ENCODE measurements at regions not wholly inside any gene's neighbourhood (a gene's known extent, or its start where the extent isn't known, plus 50 kb on each side); places are given as distances from the start of the nearest gene placed in this dataset.
"Not testable (repeated sequence)": the region's sequence is repeated elsewhere in the genome, so short reads cannot be mapped to it uniquely, and the experiment has no call there.

DNA sequence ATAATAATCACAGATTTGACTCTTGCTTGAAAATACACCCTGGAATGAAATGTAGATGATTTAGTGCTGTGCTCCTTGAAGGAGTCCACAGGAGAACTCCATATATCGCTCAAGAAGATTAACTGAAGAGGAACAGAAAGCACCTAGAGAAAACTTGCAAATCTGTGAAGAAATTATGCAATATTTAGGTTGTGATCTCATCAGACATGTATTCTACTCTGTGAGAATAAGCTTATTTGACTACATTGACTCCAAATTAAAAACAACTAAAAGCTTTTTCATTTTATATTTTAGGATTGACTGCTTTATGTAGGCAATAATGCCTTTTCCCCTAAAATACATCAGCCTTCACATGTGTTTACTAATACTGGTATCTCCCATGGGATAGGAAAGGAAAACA, 906.6 kb upstream of the LRATD1 start:
- DNase-seq: no peak
- intact Hi-C loops (cut with DNase I): no loop called here

DNA sequence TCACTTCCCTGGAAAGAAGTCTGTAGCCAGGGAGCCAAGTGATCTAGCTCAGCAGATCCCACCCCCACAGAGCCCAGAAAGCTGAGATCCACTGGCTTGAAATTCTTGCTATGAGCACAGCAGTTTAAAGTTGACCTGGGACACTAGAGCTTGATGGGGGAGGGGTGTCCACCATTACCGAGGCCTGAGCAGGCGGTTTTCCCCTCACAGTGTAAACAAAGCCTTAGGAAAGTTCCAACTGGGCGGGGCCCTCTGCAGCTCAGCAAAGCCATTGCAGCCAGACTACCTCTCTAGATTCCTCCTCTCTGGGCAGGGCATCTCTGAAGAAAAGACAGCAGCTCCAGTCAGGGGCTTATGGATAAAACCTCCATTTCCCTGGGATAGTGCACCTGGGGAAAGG, 887.2 kb upstream of the LRATD1 start:
- intact Hi-C loops (cut with DNase I): no loop called here
- DNase-seq: peak in 1 of 10 donors; percentile 62

DNA sequence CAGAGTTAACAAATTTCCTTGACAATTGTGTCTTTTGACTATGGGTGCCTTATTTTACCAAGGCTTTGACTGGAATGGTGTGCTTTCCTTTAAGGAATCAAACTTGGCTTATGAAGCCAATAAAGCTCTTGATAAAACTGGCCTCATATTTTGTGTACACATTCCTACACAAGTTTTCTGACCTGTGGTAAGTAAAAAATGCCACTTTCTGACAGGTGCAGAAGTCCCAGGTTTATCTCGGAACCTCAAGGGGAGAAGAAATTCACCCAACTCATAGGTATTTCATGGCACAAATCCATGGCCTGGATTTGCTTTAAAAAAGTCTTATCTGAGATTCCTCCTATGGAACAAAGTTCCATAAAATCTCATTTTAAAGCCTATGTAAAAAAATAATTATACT, 880.6 kb upstream of the LRATD1 start:
- no peak for DNase-seq
- intact Hi-C loops (cut with DNase I): no loop called here

DNA sequence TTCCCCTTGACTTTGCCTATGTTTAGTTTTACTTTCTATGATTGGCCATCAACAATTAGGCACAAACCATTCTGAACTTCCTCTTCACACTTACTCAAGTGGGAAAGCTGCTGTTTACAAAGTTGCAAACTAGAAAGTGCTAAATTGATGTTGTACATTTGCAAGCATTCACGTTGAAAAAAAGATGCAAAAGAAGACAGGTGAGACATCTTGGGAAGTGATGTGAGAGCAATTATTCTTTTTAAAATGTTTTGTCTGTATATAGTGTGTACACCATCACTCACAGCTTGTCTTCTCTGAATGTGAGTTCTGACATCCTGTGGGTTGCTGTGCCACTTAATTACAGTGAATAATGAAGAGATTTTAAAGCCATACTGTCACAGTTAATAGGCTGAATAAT, 874.1 kb upstream of the LRATD1 start:
- intact Hi-C loops (cut with DNase I): no loop called here

DNA sequence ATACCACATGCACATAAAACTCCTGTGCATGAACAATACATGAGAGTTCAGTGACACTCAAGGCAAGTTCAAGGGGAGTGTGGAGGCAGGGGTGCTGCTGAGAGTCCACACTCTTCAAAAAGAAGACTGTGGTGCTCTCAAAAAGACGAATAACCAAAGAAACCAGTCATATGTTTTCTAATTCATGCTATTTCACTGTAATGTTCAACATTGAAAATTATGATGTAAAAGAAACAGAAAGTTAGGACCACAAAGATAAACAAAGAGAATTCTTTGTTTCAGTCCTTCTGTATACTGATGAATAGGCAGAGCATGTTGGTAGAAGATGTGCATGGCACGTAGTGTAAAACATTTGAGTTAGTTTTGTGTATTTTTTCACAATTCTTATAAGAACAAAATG, 864.2 kb upstream of the LRATD1 start:
- DNase-seq: no peak
- intact Hi-C loops (cut with DNase I): no loop called here

More for the DNA sequence above, 874.1 kb upstream of the LRATD1 start:
- no peak for DNase-seq

DNA sequence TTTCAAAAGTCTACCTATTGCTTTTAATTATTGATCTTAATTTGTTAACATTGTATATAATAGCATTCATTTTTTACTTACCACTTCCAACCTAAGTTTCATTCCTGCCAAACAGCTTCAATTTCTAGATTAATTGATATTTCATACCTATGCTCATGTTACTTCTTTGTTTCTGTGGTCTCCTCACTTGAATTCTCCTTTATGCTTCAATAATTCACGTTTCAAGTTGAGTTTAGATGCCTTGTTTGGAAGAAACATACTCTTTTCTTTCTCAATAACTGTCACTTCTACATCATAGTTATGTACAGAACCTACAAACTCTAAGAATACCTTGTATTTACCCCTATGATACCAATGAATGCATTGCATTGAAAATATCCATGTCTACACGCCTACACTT, 862.2 kb upstream of the LRATD1 start:
- intact Hi-C loops (cut with DNase I): no loop called here
- DNase-seq: no peak

DNA sequence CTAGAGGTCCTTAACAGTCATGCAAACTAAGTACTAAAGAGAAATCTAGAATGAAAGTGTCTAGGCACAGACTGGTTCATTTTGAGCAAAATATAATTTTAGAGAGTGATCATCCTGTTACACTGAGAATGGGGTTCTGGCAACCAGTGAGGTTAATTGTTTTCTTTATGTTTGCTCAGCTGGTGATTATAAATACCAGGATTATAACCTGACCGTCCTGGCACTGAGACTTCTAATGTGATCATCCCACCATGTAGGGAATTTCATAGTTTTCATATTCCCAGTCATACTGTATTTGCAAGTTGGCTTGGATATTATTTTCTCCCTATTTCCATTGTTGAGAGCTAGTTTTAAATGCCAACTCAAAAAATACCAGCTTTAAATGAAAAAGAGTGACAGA, 852.5 kb upstream of the LRATD1 start:
- intact Hi-C loops (cut with DNase I): no loop called here
- no peak for DNase-seq

DNA sequence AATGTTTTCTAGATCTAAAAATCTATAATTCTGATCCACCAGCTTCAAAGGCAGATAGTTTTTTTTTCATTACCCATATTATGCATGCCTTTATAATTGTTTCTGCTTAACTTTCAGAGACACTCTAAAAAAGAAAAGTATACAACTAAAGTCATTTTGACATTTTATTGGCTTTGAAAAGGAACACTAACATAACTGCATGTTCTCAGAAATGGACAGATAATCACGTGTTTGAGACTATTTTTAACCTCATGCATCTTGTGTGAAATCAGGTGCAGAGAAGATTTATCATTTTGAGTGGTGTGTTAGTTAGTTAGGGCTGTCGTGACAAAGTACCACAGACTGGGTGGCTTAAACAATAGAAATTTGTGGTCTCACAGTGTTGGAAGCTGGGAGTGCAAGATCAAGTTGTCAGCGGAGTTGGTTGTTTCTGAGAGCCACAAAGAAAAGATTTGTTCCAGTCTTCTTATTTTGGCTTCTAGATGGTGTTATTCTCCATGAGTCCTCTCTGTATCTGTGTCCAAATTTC, 841.4 kb upstream of the LRATD1 start:
- intact Hi-C loops (cut with DNase I): no loop called here
- DNase-seq: no peak

DNA sequence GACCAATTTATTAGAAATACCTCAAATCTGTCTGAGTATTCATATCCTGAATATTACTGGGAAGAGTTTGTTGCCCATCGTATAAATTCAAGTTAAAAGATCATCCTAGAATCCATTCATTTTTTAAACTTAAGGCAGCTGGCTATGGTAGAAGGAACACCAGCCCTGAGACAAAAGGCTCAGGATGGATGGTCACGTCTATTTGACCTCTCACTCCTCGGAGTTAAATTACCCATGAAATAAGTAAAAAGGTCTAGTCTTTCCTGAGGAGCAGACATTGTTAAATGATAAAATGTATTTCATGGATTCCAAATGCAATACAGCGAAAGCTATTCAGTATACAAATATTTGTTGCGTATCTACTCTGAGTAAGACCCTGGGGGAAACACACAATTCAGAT, 826.0 kb upstream of the LRATD1 start:
- intact Hi-C loops (cut with DNase I): no loop called here
- DNase-seq: no peak

DNA sequence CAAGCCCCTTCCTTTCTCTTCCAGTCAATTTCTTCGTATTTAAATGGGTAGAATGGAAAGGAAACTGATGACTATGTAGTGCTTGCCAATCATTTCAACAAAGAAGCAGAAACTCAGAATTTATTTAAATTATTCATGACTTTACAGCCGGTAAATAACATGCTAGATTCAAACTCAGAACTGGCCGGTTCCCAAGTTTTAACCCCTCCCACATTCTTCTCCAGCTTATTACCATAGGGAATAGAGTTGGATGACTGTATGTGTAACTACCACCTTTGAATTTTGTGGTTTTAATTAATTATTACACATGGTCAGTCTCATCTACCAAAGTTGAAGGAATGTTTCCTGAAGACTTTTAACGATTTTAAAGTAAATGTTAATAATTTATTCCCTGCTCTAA, 819.3 kb upstream of the LRATD1 start:
- no peak for DNase-seq
- intact Hi-C loops (cut with DNase I): no loop called here

DNA sequence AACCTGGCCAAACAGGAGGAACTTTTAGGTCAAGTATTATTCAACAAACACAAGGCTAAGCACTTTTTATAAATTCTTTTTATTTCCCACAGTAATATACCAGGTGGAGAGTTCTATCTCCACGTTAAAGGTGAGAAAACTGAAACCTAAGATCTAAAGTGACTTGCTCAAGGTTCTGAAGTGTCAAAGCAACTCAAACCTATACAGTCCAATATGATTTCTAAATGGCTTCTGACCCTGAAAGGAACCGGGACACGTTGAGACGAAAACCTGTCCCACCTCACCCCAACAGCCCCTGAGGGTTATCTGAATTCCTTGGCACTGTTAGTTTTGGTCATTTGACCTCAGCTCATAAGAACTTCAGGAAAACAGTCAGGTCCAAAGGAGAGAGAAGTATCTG, 814.5 kb upstream of the LRATD1 start:
- intact Hi-C loops (cut with DNase I): no loop called here

DNA sequence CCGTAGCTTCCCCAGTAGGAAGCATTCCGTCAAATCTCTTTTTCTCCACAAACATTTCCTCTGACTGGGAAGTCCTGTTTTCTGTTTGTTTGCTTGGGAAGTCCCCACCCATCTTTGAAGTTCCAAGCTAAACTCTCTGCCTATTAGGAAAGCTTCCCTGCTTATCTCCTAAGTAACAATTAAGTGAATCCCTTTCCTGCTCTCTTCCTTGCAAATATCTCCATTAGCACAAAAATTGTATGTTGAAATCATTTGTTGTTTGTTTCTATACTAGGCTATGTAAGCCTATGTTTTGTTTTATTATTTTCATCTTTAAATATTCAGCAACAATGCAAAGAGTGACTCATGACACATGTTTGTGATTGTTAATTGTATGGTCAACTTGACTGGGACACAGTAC, 812.6 kb upstream of the LRATD1 start:
- intact Hi-C loops (cut with DNase I): no loop called here
- no peak for DNase-seq

More for the DNA sequence above, 814.5 kb upstream of the LRATD1 start:
- DNase-seq: no peak

DNA sequence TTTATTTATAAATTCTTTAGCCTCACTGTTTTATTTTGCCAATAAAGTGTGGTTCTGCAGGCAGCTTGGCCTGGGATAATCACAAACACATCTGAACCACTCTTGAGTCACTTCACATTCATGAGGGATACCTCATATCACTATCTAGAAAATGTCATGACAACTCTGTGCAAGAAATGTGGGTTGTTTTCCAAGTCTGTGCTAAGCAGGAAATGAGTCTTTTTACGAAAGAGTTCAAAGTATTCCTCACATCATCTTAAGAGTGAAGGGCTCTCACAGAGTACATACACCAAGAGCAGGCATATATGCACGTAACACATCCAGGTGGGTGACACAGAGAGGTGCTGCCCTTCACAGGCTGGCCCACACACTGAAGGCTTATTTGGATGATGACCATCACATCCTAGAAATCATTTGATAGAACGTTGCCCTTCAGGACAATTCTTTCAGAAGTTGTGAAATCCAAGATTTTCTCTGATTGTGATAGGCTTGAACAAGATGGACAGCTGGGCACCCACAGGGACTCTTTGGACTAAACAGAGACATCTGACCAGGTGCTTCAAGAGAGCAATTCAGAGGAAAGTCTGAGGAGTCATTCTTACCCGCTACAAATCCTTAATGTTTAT, 811.1 kb upstream of the LRATD1 start:
- intact Hi-C loops (cut with DNase I): no loop called here
- no peak for DNase-seq

DNA sequence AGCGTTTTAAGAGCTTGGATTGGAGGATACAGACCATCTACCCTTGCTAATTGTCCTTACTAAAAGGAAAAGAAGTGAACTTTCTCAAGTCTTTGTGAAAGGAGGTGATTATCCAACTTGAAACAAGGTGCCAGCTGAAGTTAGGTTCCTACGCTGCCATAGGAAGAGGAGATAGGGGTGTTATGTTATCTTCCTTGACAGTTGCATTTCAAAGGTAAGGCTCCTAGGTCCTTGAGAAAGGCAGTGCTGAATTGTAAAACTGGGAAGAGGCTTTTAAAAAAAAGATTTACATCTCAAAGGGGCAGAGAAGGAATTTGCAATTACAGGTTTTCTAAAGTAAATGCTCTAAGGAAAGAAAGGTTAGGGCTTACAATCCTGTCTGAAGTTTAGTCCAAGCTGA, 810.2 kb upstream of the LRATD1 start:
- intact Hi-C loops (cut with DNase I): no loop called here
- no peak for DNase-seq

DNA sequence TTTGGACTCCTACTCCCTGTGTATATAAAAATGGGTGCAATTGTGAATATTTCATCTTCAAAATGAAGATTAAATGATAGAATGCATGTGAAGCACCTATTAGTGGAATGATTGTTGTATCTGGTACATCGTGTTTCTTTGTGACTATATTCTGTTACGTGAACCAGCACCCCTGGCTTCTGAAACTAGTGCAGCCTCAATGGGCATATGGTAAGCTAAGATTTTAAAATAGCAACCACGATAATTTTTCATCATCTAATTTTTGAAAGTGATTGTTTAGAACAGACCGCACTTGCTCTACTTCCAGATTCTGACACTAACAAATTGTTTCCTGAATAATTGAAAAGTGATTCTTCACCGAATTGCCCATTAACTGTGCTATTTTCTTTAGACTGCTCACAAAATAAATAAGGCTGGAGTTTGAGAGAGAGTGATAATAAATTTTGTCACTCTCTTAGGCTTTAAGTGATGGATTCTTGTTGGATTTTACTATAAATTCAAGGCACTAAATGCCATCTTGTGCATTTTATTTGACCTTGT, 806.1 kb upstream of the LRATD1 start:
- intact Hi-C loops (cut with DNase I): no loop called here
- DNase-seq: no peak

DNA sequence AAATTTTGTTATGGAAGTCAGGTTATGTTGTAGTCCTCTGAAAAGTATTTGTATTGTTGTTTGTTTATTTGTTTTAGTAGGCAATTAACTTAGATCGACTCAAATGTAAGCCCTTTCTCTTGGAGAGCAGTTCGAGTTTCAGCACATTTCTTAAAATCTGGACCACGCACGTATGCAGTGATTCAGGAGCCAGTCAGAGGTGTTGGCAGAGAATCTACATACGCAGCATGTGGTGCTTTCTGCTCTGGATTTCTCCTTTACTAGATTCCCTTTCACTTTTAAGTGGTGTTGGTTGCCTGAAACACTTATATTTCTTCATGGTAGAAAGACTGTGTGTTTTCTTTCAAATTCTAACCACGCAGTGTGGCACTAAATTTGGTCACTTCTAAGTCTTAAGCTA, 773.9 kb upstream of the LRATD1 start:
- intact Hi-C loops (cut with DNase I): no loop called here
- no peak for DNase-seq

DNA sequence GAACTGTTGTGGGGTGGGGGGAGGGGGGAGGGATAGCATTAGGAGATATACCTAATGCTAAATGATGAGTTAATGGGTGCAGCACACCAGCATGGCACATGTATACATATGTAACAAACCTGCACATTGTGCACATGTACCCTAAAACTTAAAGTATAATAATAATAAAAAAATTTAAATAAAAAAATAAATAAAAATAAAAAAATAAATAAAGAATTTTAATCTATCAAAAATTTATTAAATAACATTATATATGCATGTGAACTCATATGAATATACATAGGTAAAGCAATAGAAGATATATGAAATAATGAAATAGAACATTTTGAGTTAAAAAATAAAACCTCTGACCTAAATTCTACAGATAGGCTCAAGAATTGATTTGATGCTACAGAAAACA, 764.2 kb upstream of the LRATD1 start:
- intact Hi-C loops (cut with DNase I); DNase-seq: not testable (repeated sequence)

DNA sequence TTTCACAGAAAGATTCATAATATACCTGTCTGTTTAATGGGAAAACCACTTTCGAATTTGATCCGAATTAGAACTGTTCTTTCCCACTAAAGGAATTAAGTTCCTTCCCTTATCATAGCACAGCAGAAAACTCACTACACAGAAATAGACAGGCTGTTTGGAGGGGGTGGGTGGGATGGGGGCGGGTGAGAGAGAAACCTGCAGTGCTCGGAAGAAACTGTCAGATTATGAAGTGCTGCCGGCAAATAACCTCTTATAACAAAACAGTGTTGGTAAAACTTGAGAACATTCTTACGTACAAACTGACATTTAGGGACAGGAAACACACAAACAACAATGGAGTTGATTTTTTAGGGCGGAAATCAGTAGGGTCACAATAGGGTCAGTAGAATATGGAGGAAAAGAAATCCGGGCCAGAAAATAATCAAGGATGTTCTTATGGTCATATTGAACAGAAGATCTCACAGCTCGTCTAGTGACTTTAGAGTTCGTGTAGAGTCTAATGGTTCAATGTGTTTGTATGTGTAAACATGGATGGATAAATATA, 756.0 kb upstream of the LRATD1 start:
- intact Hi-C loops (cut with DNase I): no loop called here
- DNase-seq: no peak

DNA sequence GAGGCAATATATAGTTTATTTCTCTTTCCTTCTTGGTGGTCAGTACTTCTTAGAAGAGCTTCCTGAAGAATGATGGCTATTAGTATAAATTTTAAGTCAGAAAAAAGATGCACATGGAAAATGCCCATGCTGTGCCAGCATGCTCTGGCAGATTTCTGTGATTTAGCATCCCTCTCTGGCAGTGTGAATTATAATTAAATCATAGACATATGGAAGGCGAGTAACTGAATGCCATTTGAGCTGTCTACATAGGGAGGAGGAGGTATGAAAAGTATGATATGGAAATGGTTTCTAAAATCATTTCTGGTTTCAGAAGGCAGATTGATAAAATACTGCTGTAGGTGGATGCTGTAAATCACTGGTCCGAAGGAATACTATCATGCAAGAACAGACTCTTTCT, 754.9 kb upstream of the LRATD1 start:
- no peak for DNase-seq
- intact Hi-C loops (cut with DNase I): no loop called here

DNA sequence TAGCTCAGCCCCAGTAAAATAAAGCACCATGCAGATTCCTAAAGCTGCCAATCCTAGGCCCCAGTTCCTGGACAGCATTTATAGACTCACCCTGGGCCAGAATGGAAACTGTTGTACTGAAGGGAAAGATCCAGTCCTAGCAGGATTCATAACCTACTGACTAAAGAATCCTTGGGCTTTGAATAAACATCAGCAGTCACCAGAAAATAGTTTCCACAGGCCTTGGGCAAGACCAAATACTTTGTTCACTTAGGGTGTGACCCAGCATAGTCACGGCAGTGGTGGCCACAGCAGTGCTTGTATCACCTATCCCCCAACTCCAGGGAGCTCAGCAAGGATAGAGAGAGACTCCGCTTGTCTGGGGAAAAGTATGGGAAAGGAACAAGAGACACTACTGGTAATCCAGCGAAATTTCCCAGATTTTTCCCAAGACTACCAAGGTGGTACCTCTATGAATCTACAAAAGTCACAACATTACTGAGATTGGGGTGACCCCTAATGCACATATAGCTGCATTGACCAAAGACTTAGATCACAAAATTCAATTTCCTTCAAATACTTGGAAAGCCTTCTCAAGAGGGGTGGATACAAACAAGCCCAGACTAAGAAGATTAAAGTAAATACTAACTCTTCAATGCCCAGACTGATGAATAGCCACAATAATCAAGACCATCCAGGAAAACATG, 748.1 kb upstream of the LRATD1 start:
- intact Hi-C loops (cut with DNase I): no loop called here
- DNase-seq: no peak

DNA sequence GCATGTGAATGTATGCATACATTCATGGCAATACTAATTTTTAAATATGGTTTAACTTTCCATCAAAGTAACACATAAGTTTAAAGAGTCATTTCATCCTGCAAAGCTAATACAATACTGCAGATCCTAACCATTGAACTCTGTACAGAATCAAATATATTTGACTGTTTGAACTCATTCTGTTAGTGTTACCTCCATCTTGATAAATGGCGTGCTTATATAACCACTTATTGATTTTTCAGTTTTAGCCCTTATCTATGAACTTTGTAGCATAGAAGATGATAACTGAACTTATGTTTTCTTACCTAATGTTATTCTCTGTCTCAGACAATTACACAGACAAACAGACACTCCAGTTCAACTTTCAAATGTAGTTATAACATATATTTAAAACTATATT, 731.0 kb upstream of the LRATD1 start:
- no peak for DNase-seq
- intact Hi-C loops (cut with DNase I): no loop called here

DNA sequence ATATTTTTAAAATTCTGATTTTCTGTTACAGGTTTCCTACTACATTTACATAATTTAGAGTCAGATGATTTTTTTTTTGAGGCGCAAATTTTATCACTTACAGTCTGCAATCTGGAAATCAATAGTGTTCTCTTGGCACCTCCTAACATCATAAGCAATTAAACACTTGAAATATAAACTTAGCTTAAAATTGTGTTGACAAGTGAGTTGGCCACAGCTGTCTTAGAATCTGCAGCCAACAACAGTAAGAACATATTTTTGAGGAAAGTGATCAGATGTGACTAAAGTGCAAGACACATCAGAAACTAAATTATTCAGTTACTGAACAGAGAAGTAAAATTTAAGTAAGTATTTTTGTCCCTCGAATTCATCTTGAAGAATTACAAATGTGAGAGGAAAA, 726.7 kb upstream of the LRATD1 start:
- intact Hi-C loops (cut with DNase I): no loop called here
- DNase-seq: no peak

All from posterior cingulate gyrus (tissue), 11 donors.